ENCODE measurements at regions not wholly inside any gene's neighbourhood (a gene's known extent, or its start where the extent isn't known, plus 50 kb on each side); places are given as distances from the start of the nearest gene placed in this dataset.

DNA sequence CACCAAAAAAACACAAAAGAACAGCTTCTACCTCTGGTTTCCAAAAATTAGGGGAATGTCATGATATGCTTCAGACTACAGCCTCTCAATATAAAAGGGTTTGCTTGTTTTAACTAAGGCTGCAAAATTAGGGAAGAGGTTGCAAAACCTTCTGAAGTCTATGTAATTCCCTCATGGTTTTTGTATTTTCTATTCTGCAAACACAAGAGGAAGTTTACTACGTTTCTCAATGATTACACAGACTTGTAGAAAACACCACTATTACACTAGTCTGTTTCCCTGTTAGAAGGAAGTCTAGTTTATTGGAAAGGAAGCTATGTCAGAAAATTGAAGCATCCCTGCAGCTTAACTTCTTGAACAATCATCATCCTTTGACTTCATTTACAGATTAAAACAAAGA, 229.7 kb upstream of the FMN2 start:
- in situ Hi-C loops (cut with HindIII; ENCODE audit: low sequenced_read_pairs) = no loop called here
- TF ChIP-seq, protein P1, sequence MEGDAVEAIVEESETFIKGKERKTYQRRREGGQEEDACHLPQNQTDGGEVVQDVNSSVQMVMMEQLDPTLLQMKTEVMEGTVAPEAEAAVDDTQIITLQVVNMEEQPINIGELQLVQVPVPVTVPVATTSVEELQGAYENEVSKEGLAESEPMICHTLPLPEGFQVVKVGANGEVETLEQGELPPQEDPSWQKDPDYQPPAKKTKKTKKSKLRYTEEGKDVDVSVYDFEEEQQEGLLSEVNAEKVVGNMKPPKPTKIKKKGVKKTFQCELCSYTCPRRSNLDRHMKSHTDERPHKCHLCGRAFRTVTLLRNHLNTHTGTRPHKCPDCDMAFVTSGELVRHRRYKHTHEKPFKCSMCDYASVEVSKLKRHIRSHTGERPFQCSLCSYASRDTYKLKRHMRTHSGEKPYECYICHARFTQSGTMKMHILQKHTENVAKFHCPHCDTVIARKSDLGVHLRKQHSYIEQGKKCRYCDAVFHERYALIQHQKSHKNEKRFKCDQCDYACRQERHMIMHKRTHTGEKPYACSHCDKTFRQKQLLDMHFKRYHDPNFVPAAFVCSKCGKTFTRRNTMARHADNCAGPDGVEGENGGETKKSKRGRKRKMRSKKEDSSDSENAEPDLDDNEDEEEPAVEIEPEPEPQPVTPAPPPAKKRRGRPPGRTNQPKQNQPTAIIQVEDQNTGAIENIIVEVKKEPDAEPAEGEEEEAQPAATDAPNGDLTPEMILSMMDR (IDR thresholded peaks at IDR 0.05; ENCODE audit: low read depth, low read length) = no peak
- no peak overlapping the region for H3K4me3 ChIP-seq (ENCODE audit: low read depth, low read length)
- no peak for DNase-seq (ENCODE audit: low read depth, low spot score)

DNA sequence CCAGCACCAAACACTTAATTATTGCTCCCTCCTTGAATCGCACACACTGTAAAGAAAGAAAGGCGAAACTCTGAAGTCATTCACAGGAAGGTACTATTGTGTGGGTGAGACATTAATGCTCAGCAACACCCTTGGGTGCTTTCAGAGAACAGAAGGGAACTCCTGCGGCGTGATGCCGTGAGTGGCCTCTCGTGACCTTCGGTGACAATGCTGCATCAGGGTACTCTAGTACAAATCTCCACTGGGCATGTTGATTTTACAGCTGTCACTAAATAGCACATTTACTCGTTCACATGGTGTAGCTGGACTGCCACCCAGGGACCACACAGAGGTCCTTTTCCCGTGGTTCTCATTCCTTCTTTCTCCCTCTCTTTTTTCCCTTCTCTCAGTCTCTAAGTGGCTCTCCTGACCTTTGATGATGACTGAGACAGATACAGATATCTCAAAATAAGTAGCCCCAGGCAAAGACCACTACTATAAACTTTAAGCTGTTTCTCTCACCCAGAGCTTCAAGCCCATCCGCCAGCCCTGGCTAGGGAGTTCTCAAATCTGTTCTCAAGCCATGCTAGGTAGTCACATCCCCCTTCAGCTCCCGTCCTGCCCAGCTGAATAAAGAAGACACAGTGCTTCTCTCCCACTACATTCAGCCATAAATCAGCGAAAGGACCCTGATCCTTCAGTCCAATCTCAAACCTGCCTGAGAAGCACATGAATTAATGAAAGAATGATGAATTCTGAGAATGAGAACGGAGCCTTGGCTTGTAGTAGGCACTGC, 223.4 kb upstream of the FMN2 start:
- no peak for DNase-seq (ENCODE audit: low read depth, low spot score)
- no peak overlapping the region for H3K4me3 ChIP-seq (ENCODE audit: low read depth, low read length)
- in situ Hi-C loops (cut with HindIII; ENCODE audit: low sequenced_read_pairs) = no loop called here
- TF ChIP-seq, protein P1 (IDR thresholded peaks at IDR 0.05; ENCODE audit: low read depth, low read length) = no peak

DNA sequence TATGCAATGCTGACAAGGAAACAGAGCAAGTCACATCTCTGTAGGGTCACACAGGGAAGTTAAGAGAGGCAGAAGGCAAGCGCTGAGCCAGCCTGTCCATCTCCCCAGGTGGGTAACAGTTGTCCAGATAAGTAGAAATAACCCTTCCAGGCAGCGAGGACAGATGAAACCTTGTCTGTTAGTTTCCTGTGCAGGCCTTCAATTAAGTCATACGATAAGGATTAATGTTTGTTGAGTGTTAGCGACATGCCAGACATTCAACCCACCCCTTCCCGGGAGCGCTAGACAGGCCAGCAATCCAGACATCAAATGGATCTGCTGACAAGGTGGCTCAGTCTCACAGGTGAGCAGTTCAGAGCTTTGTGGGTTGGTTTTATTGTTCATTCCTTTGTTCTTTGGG, 221.5 kb upstream of the FMN2 start:
- no peak for DNase-seq (ENCODE audit: low read depth, low spot score)
- in situ Hi-C loops (cut with HindIII; ENCODE audit: low sequenced_read_pairs) = no loop called here
- TF ChIP-seq, protein P1 (IDR thresholded peaks at IDR 0.05; ENCODE audit: low read depth, low read length) = no peak
- no peak overlapping the region for H3K4me3 ChIP-seq (ENCODE audit: low read depth, low read length)

DNA sequence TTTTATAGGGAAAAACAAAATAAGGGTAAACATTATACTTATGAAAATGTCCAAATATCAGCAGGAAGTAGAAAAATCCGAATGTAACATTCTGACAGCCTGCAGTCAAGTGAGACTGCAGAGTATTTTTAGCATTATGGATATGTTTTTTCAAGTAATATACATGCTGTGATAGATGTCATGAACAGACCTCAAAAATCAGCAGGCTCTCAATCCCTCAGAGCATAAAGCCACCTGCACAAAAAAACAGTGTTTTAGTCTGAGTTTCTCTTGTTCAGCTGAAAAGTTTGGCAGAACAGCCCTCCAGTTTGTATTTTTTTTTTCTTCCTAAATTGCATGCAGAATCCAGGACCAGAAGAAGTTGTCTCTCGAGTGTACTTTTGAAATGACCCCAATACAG, 219.1 kb upstream of the FMN2 start:
- in situ Hi-C loops (cut with HindIII; ENCODE audit: low sequenced_read_pairs) = no loop called here
- TF ChIP-seq, protein P1 (IDR thresholded peaks at IDR 0.05; ENCODE audit: low read depth, low read length) = no peak
- DNase-seq (ENCODE audit: low read depth, low spot score) = no peak
- H3K4me3 ChIP-seq (ENCODE audit: low read depth, low read length) = no peak overlapping the region

GRCh38 chr1:239874831-239875230, 216.9 kb upstream of the FMN2 start:
- no peak for DNase-seq (ENCODE audit: low read depth, low spot score)
- TF ChIP-seq, protein P1 (IDR thresholded peaks at IDR 0.05; ENCODE audit: low read depth, low read length) = no peak
- in situ Hi-C loops (cut with HindIII; ENCODE audit: low sequenced_read_pairs) = no loop called here
- no peak overlapping the region for H3K4me3 ChIP-seq (ENCODE audit: low read depth, low read length)

DNA sequence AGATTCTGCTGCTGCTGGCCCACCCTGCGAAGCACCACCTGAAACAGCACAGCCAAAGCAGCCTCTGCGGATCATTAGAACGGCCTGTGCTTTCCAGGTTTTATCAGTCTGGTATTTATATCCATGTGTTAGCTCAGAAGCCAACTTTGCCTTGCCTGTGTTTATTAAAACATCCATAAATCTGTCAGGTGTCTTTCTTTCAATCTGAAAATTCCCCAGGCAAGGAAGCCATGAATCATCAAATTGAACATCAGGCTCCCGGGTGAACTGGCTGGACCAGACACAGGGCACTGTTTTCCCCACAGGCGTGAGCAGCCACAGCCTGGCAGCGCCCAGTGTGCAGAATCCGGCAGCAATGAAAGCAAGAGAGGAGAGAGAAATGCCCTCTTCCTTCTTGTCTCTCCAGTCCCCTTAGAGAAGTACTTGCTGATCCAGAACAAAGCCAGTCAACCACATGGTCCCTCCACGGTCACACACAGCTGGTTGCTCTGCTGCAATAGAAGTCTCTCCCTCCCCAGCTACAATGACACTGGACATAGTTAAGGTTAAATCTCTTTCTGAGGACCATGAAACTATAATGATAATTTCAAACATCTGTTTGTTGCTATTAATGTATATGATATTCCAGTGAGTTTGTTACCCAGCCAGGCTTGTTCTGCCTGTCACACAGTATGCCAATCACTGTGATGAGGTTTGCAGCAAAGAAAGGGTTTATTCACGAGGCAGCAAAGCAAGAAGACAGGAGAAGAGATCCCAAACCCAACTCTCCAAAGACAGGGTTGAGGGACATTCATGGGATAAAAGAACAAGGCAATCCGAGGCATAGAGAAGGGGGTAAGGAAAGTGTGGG, 212.1 kb upstream of the FMN2 start:
- TF ChIP-seq, protein P1 (IDR thresholded peaks at IDR 0.05; ENCODE audit: low read depth, low read length) = no peak
- no peak for DNase-seq (ENCODE audit: low read depth, low spot score)
- in situ Hi-C loops (cut with HindIII; ENCODE audit: low sequenced_read_pairs) = no loop called here

More for the DNA sequence above, 212.1 kb upstream of the FMN2 start:
- H3K4me3 ChIP-seq (ENCODE audit: low read depth, low read length) = no peak overlapping the region
